GM13977 (cell line): ENCODE measurements at regions not wholly inside any gene's neighbourhood (a gene's known extent, or its start where the extent isn't known, plus 50 kb on each side); places are given as distances from the start of the nearest gene placed in this dataset.

Experiments
- DNase-seq: peaks from one replicate; pipeline ENCODE4 v3.0.0; 2012; ENCODE audit warnings: low spot score
- CTCF ChIP-seq: IDR thresholded peaks from 2 replicates; pipeline ENCODE4 v1.5.1; 2012; ENCODE audit warnings: mild to moderate bottlenecking, control low read depth; ENCODE audit not compliant: insufficient read depth; ENCODE audit errors: extremely low read depth, missing control alignments
- in situ Hi-C: fragments of 300-500 bp; cut with MboI; formaldehyde crosslinking; loops from one replicate; pipeline ENCODE4 v1.12.0; 2022; ENCODE audit warnings: low sequenced_read_pairs, low pct_unique_long_range_greater_than_20kb, mixed read lengths, inconsistent platforms; ENCODE audit not compliant: unreplicated experiment

DNA sequence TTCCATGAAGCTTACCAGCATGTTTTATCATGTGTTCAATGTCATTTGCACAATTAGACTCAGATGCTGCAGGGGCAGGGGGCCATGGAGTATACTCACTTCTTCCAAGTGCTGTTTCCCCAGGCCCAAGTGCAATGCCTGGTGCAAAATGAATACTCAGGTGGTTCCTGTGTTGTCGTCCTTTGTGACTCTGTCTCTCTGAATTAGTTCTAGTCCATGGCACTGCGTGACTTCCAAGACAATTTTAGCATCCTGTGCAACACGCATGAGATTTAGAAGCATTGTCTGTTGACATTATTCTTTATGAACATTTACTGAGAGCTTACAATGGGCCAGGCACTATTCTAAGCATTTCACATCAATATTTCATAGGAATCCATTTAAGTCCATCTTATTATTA lies 769.7 kb upstream of the RBFOX1 start:
- in situ Hi-C loops, result no loop called here
- no peak for TF ChIP-seq CTCF
- no peak for DNase-seq

DNA sequence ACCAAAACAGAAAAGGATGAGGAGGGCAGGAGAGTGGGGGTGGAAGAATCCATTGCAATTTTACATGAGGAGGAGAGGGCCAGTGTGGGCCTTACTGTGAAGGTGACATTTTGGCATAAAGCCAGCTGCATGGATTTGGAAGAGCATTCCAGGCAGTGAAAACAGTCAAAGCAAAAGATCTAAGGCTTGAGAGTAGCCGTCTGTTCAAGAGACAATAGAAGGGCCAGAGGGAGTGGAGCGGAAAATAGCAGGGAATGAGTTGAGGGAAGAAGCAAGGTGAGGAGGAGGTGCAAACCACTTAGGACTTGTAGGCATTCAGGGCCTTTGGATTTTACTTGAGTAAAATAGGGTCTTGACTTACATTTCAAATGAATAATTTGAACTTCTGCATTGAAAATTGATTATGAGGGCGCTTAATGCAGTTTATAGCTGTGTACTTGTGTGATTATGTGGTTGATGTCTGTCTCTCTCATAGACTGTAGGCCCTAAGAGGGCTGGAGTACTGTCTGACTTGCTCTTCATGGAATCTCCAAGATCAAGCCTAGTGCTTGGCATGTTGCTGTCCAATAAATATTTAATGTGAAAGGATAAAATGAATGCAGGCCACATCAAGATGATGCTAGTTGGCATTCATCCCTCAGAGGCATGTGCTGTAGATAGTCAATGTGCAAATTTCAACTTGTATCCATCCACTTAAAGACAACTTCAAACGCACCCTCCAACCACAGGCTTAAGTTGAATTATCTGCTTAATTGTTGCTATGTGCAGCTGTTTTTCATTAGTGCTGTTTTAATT lies 772.1 kb upstream of the RBFOX1 start:
- no peak for TF ChIP-seq CTCF
- DNase-seq, result no peak
- in situ Hi-C loops, result no loop called here

GRCh38 chr16:6558661-6559060 lies 774.0 kb upstream of the RBFOX1 start:
- in situ Hi-C loops, result no loop called here
- DNase-seq, result no peak
- TF ChIP-seq CTCF, result no peak

- DNase-seq, result no peak
- TF ChIP-seq CTCF, result no peak
- in situ Hi-C loops, result no loop called here
Measured at GRCh38 chr16:6558126-6558525, 774.5 kb upstream of the RBFOX1 start.

- no peak for DNase-seq
- TF ChIP-seq CTCF, result no peak
- in situ Hi-C loops, result no loop called here
Measured at GRCh38 chr16:6557353-6558023, 775.2 kb upstream of the RBFOX1 start.

DNA sequence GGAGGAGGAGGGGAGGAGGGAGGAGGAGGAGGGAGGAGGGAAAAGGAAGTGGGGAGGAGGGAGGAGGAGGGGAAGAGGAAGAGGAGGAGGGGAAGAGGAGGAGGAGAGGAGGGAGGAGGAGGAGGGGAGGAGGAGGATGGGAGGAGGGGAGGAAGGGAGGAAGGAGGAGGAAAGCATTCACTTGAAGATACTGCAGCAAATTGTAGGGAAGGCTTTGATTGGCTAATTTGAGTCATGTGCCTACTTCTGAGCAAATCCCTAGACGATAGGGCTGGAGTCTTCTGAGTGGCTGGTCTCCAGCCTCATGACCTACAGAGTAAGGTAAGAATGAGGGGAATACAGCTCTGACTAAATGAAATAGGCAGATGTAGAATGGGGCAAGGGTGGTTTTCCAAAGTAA lies 783.2 kb upstream of the RBFOX1 start:
- no peak for DNase-seq
- no peak for TF ChIP-seq CTCF
- in situ Hi-C loops, result no loop called here
